Endometrial microvascular endothelial cells (primary cell): ENCODE measurements at regions not wholly inside any gene's neighbourhood (a gene's known extent, or its start where the extent isn't known, plus 50 kb on each side); places are given as distances from the start of the nearest gene placed in this dataset.

Experiments used
- in situ Hi-C: cut with HindIII; loops from 2 replicates; pipeline ENCODE4 v1.10.0; 2017; ENCODE audit warnings: low sequenced_read_pairs, low pct_unique_long_range_greater_than_20kb; ENCODE audit errors: inconsistent ontology term

DNA sequence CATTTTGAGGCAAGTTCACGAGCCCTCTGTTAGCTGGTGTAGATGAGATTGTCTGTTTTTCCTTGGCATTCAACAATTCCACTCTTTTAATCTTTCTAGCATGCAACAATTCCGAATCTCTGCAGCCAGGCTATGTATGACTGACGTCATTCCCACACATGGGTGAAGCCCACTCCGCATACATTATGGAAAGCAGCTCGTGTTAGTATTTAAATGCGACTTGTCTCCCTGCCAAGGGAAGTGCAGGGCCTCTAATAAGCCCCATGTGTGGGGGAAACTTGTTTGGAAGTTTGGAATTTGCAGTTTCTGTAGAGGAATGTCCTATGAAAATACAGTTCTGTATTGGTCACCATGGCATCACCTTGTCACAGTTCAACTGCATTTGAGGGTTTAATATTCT, 146.0 kb upstream of the FBXL7 start:
- in situ Hi-C loops = no loop called here

DNA sequence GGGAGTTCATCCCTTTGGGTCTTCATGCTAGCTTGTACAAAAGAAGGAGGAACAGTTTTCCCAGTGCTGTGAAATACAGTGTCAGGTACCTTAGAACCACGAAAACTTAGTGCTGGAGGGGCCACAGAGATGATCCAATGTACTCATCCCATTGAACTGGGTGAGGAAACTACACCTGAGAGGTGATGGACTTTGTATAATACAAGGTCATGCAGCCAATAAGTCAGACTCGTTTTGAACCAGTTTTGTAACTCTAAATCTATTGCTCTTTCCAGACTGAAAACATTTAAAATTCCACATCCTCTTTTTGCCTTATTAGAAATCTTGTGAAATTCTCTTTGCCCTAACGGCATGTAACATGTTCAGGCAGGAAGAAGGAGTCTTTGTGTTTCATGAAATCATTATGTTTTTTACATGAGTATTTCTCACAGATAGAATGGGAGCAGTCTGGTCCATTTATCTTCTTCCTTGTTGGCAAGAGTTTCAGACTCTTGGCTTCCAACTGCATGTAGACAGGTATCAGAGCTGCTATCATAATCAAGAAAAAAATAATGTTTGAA, 146.8 kb upstream of the FBXL7 start:
- in situ Hi-C loops = no loop called here

DNA sequence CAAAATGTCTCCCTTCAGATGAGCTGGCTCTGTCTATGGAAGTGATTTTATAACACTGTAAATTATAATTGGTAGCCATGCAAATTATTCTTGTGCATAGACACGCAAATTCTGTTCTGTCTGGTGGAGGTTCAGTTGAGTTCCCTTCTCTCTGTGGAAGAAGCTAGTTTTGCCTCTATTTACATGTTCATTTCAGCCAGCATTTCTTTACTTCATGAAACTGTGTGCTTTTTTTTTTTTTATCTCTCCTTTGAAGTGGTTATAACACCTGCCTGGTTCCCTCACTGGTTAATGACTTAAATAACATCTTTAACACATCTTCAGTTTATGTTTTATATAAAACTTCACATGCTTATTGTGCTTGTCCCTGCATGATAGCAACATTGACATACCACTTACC, 149.4 kb upstream of the FBXL7 start:
- in situ Hi-C loops = no loop called here

DNA sequence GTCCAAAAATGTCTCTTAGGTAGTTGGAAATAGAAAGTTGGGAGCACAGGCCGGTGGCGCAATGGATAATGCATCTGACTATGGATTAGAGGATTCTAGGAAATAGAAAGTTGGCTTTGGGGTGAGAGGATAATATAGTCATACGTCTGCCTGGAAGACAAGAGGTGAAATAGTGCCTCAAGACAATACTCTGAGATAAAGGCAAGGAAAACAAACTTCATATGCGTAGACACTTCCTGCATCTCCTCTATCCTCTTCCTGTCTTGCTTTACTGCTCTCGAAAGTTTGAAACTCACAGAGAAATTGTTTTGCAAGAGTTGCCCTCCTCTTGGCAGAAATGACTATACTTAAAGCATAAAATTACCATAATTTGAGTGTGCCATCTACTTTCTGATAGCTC, 153.2 kb upstream of the FBXL7 start:
- in situ Hi-C loops = no loop called here

DNA sequence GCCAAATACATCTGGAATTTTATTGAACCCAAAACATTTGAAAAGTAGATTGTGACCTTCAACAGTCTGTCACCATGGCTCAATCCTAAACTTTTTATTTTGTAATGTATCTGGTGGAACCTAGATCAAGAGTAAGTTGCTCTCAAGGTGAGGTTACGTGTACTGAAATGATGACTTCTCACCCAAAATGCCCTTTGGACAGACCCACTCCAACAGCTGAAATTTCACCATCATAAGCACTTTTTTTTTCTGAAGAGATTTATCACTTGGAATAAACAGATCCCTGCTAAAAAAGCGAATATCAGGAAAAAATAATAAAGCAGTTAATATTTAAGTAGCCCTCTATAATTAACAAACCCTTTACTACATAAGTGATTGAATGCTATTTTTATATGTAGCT, 155.0 kb upstream of the FBXL7 start:
- in situ Hi-C loops = no loop called here

DNA sequence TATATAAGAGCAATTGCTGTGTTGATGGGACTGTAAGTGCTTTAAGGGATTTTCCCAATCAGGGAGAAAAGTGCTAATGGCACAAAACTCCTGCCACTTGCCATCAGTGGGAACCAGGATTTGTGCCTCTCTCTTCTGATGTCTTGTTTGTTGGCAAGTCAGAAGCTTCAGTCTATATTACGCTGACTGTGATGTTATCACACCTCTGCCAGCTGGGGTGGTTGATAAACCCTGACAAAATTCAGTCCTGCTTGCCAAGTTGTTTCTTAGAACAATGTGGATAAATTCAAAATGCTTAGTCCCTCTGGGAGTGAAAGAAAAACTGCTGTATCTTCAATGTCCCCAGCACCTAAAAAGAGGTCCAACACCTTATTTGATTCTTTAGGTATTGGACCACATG, 161.4 kb upstream of the FBXL7 start:
- in situ Hi-C loops = no loop called here

DNA sequence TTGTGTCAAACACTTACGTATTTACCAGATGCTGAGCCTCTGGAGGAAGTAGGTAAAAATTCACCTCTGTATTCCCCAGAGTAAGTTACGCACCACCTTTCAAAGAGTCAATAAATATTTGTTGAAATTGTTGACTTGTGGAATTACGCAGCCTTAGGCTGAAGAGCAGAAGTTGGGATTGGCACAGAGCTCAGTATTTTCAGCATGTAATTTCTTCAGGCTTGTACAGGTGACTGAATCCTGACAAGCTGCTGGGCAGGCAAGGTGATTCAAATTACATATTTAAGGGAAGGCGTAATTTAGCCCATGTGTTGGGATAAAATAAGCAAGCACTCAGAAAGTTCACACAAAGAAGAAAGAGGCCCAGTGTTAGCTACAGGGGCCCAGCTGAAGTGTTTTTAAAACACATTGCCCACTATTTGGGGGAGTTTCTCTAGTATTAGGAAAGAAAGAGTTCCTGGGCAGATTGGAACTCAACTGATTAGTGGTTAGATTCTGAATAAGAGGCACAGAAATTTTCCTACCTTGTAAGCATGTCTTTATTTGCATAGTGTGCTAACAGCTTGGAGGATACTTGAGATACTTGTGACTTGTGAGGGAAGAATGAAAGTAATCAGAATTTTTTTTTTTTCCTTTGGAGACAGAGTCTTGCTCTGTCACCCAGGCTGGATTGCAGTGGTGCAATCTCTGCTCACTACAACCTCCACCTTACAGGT, 165.3 kb upstream of the FBXL7 start:
- in situ Hi-C loops = no loop called here

DNA sequence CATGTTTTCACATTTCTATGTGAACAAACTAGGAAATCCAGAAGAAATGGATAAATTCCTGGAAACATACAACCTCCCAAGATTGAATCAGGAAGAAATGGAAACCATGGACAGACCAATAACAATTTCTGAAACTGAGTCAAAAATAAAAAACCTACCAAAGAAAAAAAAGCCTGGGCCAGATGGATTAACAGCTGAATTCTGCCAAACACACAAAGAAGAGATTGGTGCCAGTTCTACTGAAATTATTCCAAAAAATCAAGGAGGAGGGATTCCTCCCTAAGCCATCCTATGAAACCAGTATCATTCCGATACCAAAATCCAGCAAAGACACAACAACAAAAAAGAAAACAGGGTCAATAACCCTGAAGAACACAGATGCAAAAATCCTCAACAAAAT, 166.9 kb upstream of the FBXL7 start:
- in situ Hi-C loops = no loop called here

DNA sequence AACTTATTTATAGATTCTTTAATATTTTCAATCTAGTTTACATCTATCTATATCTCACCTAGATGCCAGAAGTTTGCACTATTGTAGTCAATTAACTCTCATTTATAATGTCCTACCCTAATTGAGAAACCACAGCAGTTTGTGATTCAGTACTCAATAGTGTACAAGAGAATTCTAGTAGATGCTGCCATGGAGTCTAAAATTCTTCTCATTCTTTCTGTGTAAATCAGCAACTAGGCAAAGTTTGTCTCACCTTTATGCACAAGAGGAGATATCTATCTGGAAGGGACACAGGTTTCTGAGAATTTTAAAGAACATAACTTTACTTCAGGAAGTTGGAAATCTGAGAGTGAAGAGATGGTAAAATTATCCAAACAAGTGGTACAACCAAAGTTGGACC, 173.0 kb upstream of the FBXL7 start:
- in situ Hi-C loops = no loop called here

DNA sequence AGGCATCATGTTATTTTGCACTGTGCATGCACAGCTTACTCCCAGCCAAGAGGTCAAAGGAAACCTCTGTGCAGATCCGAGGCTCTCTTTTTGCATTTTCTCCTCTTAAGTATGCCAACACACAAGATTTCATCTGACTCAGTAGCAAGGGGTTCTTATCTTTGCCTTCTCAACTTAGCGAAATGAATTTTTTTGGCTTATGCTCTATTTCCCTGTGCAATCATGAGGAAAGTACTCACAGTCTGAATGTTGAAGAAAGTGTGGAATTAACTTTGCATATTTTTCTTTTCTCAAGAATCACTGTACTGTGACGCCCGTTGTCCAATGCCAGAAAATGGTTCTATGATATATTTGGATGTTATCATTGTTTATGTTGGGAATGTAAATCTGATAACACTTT, 173.5 kb upstream of the FBXL7 start:
- in situ Hi-C loops = no loop called here

DNA sequence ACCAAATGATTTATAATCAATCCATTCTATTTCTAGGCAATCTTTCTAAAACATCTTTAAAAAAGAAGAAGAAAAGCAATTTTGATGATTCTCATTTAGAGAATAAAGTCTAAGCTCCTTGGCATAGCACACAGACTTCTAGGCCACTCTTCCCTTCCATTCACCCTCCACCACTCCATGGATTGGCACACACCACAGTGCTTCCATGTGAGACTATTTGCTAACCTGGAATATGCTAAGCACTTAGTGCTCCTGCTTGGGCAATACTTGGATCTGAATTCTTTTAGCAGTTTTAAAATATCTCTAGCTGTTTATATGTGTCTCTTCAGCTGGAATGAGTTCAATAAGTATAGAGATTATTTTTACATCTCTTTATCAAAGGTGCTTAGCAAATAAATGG, 177.6 kb upstream of the FBXL7 start:
- in situ Hi-C loops = no loop called here

DNA sequence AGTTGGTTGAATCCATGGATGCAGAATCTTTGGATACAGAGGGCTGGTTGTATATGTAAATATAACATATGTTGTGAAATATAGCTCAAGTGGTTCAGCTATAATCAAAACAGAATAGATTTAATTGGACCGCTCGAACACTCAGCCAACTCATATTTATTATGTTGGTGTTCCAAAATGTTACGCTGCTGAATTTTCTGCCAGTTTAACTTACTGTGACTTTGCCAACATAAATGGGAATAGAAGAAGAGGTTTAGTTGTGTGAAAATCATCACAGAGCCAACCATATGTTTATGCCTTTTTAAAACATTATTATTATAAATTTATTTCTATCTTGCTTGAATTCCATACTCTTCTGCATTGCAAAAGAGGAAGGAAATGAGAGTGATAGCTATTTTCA, 178.2 kb upstream of the FBXL7 start:
- in situ Hi-C loops = no loop called here

DNA sequence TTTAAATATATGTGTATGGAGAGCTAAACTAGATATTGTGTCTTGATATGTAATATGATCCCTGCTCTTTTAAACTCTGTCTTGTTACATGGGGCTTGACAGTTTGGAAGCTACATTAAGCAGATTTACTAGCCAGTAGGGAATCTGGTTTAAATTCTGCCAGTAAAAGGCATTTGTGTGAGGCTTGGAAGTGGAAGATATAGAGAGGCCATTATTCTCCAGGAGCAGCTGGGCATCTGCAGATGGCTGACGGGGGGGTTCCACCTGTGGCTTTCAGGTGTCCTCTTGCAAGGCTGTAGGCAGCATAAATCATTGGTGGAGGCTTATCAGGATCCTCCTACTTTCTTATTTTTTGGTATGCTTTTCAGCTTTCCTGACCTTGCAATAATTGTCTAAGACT, 179.1 kb upstream of the FBXL7 start:
- in situ Hi-C loops = no loop called here

DNA sequence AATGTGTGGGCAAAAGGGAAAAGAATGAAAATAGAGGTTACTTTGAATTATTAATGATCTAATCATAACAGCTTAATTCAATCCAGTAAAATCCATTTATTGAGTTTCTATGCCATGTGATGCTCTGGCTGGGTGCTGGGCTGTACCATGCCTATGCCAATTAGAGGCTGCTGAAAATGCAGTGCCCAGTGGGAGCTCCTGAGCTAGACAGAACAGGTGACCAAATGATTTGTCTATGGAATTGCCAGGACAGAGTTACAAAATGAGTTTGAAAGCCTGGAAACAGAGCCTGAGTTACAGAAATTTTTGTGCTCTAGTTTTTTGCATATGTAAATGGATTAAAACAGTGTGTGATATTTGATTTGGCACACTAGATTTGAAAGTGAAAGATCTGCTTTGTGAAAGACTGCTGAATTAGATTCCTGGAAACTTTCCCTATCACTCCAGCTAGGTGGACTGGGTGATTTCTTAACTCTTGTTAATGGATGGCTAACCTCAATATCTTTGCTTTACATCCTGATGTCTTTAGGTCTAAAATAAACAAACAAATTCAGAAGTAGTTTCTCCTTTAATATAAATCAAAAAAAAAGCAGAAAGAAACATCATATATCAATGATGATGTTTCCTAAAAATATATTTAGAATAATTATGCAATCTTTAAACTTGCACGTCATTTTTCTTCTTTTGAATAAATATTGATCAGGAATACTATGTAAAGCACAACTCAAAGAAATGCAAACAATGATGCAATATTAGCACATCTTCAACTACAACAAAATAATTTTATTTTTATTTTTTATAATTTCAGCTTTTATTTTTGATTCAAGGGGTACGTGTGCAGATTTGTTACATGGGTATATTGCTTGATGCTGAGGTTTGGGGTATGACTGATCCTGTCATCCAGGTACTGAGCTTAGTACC, 194.8 kb upstream of the FBXL7 start:
- in situ Hi-C loops = no loop called here

DNA sequence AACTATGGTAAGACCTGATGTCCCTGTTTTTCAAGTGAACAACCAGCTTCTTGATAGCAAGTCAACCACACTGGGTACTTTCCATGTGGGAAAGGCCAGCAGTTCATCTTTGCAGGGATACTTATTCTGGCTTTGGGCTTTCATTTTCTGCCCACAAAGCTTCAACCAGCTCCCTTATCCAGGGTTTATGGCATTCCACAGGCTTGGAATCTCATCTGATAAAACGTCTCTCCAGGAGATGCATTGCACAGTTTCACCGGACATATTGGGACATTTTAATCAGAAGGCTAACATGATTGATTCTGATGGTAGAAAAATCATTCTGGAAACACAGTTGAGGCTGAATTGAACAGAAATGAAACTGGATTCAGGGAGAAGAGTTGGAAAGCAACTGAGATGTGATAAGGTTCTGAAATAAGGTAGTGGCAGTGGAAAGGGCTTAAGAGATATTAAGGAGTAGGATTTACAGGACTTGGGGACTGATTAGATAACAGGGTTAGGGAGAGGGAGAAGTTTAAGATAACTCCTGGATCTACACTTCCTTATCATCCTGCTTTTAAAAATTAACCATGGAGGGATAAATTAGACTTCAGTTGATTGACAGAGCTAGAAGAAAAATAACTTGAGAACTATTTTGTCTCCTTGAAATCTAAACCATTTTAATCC, 195.8 kb upstream of the FBXL7 start:
- in situ Hi-C loops = no loop called here

DNA sequence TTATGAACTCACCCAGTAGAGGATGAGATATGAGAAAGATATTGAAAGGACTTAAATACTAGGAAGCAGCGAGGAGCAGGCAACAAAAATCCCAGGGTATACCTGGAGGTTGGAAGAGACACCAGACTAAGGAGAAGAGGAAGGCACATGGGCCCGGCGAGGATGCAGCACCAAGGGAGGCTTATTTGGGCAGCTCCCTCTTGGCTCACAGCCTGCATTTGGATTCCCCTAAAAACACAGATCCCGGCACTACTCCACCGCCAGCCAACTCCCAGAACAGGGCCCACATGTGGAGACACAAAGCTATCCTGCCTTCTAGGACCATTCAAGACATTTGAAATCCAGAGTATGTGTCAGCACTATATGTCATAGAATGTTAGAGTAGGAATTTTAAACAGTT, 199.8 kb upstream of the FBXL7 start:
- in situ Hi-C loops = no loop called here

DNA sequence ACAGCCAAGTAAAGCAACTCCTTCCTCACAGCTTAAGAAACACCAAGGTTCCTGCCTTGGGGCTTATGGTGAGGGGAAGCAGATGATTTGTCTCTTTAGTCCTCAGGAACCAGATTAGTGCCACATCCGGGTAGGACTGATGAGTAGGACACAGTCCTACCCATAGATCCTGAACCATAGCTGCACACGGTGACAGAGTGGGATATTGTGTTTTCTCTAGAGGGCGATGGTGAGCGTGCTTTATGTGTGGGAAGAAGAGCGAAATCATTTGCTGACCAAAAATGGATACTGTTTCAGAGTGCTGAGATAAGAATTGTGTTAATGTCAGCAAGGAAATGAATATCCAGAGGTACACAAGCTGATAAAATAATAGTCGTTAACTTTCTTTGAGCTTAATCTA, 209.0 kb upstream of the FBXL7 start:
- in situ Hi-C loops = no loop called here

DNA sequence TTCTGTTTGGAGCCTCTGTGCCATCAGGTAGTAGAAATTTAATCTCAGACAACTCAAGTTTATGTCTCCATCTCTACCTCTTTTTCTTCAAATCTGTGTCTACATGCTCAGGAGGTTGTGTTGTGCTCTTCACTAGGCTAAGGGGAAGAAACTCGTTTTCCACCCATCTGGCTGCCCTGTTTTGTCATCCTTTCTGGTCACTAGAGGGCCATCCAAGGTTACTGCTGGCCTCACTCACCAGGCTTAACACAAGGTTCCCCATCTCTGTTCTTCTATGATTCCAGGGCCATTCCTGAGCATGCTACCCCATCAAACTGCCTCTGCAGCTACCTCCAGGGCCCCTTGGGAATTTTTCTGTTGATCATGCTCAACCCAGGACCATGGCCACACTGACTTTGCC, 213.3 kb upstream of the FBXL7 start:
- in situ Hi-C loops = no loop called here

DNA sequence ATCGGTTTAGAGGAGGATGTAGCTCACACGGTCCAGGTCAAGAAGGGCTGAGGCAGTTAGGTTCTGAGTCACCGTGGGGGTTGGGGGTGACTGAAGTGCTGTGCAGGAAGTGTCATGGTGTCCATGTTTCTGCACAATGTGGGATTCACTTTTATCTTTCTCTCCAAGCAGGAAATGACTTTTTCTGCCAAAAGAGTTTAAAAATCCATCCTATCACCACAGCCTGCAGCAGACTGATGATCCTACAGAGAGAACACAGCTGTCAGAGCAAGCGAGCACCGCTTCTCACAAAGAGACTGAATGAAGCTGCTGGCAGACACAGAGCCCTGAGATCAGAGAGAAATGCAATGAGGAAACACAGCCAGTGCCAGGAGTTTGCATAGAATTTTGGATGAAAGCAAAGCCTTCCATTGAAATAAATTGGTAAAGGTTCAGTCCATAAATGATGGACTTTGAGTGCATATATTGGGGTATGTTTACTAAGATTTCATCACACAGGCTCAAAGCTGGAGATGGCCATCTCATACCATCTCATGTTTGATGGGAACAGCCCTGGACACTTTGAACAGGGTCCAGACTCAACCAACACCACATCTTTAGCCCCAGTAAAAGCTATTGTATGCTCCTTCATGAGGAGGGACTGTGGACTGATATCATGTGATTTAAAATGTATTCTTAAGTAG, 213.9 kb upstream of the FBXL7 start:
- in situ Hi-C loops = no loop called here
